ENCODE measurements at regions not wholly inside any gene's neighbourhood (a gene's known extent, or its start where the extent isn't known, plus 50 kb on each side); places are given as distances from the start of the nearest gene placed in this dataset.
A peak's percentile ranks its signal among the peaks of the same experiment; 100 is the strongest.

DNA sequence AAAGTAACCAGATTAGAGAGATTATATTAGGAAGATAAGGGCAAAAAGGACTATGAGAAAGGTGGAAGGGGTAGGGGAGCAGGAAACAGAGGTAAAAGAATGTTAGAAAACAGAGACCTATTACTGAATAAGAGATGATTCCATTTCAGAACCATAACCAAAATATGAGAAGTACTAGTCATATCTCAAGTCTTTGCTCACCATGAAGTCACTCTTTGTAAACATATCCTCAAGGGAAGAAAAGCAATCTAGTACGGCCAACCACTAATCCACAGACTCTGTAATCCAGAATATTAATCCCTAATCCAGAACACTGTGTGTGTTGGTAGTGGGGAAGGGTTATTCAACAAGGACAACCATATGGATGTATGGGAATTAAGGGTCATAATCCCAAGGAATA lies 92.0 kb downstream of the CDCA7 start:
- Histone ChIP-seq H3K4me3 (replicated peaks; ENCODE audit: low read depth, low read length) (no peak overlapping the region), H3K36me3 (ENCODE audit: control insufficient read depth, insufficient read depth, low read length) (no peaks in the 10 kb centered on the region), H3K27me3 (replicated peaks; ENCODE audit: control insufficient read depth, insufficient read depth, low read length) (no peaks in the 10 kb centered on the region)
- no peak for TF ChIP-seq CTCF (IDR thresholded peaks at IDR 0.05; ENCODE audit: insufficient read depth, low read length, poor library complexity, severe bottlenecking)
- no peak for DNase-seq (ENCODE audit: extremely low read depth, insufficient read length)

DNA sequence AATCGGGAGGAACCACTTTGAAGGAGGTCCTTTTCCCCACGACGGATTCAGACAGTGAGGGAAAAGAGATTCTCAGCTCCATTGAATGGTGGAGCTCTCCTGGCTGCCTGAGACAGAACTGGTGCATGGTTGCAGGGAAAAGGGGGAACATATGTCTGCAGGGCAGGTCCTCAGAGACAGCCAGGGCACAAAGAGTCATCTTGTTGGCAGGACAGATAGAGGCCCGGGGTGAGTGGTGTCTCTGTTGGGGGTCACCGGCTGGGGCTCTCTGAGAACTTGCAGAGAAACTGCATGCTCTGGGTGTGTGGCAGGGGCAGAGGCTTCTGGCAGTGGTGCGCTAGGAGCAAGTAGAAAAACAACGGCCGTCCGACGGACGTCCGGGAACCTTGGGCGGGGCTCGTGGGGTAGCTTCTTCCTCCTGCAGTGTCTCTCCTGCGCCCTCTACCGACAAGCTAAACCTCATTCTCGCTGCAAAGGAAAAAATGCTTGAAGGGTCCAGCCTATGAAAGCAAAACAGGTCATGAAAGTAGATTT lies 94.3 kb downstream of the CDCA7 start:
- peak; percentile 85 for TF ChIP-seq CTCF (IDR thresholded peaks at IDR 0.05; ENCODE audit: insufficient read depth, low read length, poor library complexity, severe bottlenecking)
- no peaks in the 10 kb centered on the region for H3K36me3 ChIP-seq (ENCODE audit: control insufficient read depth, insufficient read depth, low read length)
- peak; percentile 72 for DNase-seq (ENCODE audit: extremely low read depth, insufficient read length)
- H3K4me3 ChIP-seq (replicated peaks; ENCODE audit: low read depth, low read length), result peak overlapping the region; percentile 43
- no peaks in the 10 kb centered on the region for H3K27me3 ChIP-seq (replicated peaks; ENCODE audit: control insufficient read depth, insufficient read depth, low read length)

- Histone ChIP-seq H3K36me3 (ENCODE audit: control insufficient read depth, insufficient read depth, low read length) (no peaks in the 10 kb centered on the region), H3K4me3 (replicated peaks; ENCODE audit: low read depth, low read length) (peak overlapping the region; percentile 14), H3K27me3 (replicated peaks; ENCODE audit: control insufficient read depth, insufficient read depth, low read length) (no peaks in the 10 kb centered on the region)
- no peak for DNase-seq (ENCODE audit: extremely low read depth, insufficient read length)
- TF ChIP-seq CTCF (IDR thresholded peaks at IDR 0.05; ENCODE audit: insufficient read depth, low read length, poor library complexity, severe bottlenecking), result no peak
These were observed 96.4 kb downstream of the CDCA7 start for GRCh38 chr2:173451118-173451517.

- no peaks in the 10 kb centered on the region for H3K27me3 ChIP-seq (replicated peaks; ENCODE audit: control insufficient read depth, insufficient read depth, low read length)
- no peak for TF ChIP-seq CTCF (IDR thresholded peaks at IDR 0.05; ENCODE audit: insufficient read depth, low read length, poor library complexity, severe bottlenecking)
- DNase-seq (ENCODE audit: extremely low read depth, insufficient read length), result no peak
- no peaks in the 10 kb centered on the region for H3K36me3 ChIP-seq (ENCODE audit: control insufficient read depth, insufficient read depth, low read length)
- no peak overlapping the region for H3K4me3 ChIP-seq (replicated peaks; ENCODE audit: low read depth, low read length)
These were observed 97.3 kb downstream of the CDCA7 start for GRCh38 chr2:173451941-173452340.

DNA sequence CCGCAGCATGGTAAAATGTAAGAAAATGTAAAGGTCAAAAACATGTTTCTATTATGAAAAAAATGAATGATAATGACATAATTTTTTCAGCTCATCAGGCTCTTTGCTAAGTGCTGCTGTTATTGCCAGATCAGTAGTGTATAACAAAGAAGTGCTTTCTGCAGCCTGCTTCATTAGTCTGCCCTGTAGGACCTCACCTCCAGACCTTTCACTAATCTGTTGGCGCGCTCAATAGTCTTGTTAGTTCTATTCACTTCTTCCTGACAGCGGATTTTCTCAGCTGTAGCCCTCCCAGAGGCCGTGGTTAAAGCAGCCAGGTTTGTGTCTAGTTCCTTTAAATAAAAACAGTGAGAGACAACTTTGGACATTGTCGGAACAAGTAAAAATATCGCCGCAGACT lies 97.7 kb downstream of the CDCA7 start:
- DNase-seq (ENCODE audit: extremely low read depth, insufficient read length), result no peak
- Histone ChIP-seq H3K36me3 (ENCODE audit: control insufficient read depth, insufficient read depth, low read length) (no peaks in the 10 kb centered on the region), H3K27me3 (replicated peaks; ENCODE audit: control insufficient read depth, insufficient read depth, low read length) (no peaks in the 10 kb centered on the region), H3K4me3 (replicated peaks; ENCODE audit: low read depth, low read length) (no peak overlapping the region)
- TF ChIP-seq CTCF (IDR thresholded peaks at IDR 0.05; ENCODE audit: insufficient read depth, low read length, poor library complexity, severe bottlenecking), result no peak

DNA sequence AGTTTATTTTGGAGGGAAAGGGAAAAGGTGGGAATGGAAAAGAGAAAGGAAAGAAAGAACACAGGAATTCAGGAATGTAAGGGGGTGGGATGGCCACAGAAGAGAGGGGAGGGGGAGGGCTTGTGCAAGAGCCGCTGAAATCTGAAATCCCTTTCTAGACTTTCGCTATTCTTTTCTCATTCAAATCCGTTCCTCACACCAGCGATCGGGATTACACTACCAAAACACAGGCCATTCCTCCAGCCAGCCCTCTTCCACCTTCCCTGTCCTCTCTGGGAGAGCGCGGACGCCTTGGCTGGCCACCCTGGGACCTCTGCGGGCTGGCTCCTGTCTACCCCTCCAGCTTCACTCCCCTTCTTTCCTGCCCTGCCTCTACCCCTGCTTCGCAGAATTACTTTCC lies 102.3 kb downstream of the CDCA7 start:
- no peak for TF ChIP-seq CTCF (IDR thresholded peaks at IDR 0.05; ENCODE audit: insufficient read depth, low read length, poor library complexity, severe bottlenecking)
- H3K36me3 ChIP-seq (ENCODE audit: control insufficient read depth, insufficient read depth, low read length), result no peaks in the 10 kb centered on the region
- no peak for DNase-seq (ENCODE audit: extremely low read depth, insufficient read length)
- H3K27me3 ChIP-seq (replicated peaks; ENCODE audit: control insufficient read depth, insufficient read depth, low read length), result no peaks in the 10 kb centered on the region; the same call in 1 of the 2 replicates
- H3K4me3 ChIP-seq (replicated peaks; ENCODE audit: low read depth, low read length), result no peak overlapping the region

Data from GM06990 (cell line).